SK-N-SH (cell line): ENCODE measurements at regions not wholly inside any gene's neighbourhood (a gene's known extent, or its start where the extent isn't known, plus 50 kb on each side); places are given as distances from the start of the nearest gene placed in this dataset.

Experiments used
- CTCF ChIP-seq: fragments of 200-600 bp; sonication (generic); IDR thresholded peaks from 2 replicates; pipeline ENCODE4 v1.6.1; 2017; ENCODE audit warnings: antibody characterized with exemption, mild to moderate bottlenecking, moderate library complexity
- EP300 ChIP-seq, 2 experiments: IDR thresholded peaks; 2 replicates each; pipeline versions ENCODE4 v1.4.0 to v1.6.1; 2012; ENCODE audit warnings: borderline replicate concordance in 1 of 2, low read depth in 1 of 2, low read length in 1 of 2
- SIN3A ChIP-seq: IDR thresholded peaks from 2 replicates; pipeline ENCODE4 v1.6.1; 2012; ENCODE audit warnings: low read depth, mild to moderate bottlenecking, low read length, moderate library complexity, borderline replicate concordance
- YY1 ChIP-seq: IDR thresholded peaks from 2 replicates; pipeline ENCODE4 v1.4.0; 2012; ENCODE audit warnings: low read depth, mild to moderate bottlenecking

GRCh38 chr10:33565231-33565630, 230.8 kb upstream of the NRP1 start:
- TF ChIP-seq YY1 (no peak), SIN3A (no peak), EP300 (IDR thresholded peaks at IDR 0.05; ENCODE audit: borderline replicate concordance in 1 of 2, low read depth in 1 of 2, low read length in 1 of 2) (no peak), CTCF (no peak)
